ENCODE measurements at regions not wholly inside any gene's neighbourhood (a gene's known extent, or its start where the extent isn't known, plus 50 kb on each side); places are given as distances from the start of the nearest gene placed in this dataset.

DNA sequence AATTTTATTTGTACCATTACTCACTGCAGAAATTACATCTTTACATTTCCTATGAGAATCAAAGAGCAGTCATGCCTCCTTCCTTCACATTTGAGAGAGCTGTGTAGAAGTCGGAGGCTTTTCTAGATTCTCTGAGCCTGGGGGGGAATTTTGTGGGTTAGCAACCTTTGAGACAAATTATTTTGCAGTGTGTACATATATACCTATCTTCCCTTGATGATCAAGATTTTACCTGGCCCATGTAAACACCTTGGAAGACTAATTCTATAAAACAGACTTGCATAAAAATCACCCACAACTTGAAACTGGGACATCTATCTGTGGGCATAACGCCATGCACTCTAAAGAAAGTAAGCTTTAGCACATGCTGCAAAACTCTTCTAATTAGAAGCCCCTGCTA is 491.5 kb upstream of the MDFIC2 start:
- DNase-seq = no peak

GRCh38 chr3:70803319-70803718 is 490.9 kb upstream of the MDFIC2 start:
- DNase-seq = no peak

- no peak for DNase-seq
These were observed 488.5 kb upstream of the MDFIC2 start for GRCh38 chr3:70800951-70801350.

GRCh38 chr3:70789878-70790277 is 477.4 kb upstream of the MDFIC2 start:
- no peak for DNase-seq

- DNase-seq = no peak
These were observed 468.4 kb upstream of the MDFIC2 start for GRCh38 chr3:70780790-70781189.

- no peak for DNase-seq
These were observed 466.9 kb upstream of the MDFIC2 start for GRCh38 chr3:70779296-70779695.

DNA sequence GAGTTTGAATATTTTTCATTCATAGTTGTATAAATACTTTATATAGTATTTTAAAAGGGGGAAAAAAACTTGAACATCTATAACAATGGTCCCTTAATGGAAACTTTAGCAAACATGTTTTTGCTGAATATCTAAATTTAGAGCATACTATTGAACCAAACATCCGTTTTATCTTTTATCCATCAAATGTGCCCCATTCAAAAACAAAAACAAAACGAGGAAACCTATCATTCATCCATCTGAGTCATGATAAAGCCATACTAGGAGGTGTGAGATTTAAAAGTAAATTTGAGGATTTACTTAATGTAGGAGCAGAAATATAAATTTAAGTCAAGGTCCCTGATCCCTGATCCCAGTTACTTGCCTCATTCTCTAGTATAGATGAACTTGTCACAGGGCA is 463.6 kb upstream of the MDFIC2 start:
- no peak for DNase-seq

- no peak for DNase-seq
These were observed 462.8 kb upstream of the MDFIC2 start for GRCh38 chr3:70775257-70775656.

GRCh38 chr3:70774641-70775040 is 462.2 kb upstream of the MDFIC2 start:
- no peak for DNase-seq

DNA sequence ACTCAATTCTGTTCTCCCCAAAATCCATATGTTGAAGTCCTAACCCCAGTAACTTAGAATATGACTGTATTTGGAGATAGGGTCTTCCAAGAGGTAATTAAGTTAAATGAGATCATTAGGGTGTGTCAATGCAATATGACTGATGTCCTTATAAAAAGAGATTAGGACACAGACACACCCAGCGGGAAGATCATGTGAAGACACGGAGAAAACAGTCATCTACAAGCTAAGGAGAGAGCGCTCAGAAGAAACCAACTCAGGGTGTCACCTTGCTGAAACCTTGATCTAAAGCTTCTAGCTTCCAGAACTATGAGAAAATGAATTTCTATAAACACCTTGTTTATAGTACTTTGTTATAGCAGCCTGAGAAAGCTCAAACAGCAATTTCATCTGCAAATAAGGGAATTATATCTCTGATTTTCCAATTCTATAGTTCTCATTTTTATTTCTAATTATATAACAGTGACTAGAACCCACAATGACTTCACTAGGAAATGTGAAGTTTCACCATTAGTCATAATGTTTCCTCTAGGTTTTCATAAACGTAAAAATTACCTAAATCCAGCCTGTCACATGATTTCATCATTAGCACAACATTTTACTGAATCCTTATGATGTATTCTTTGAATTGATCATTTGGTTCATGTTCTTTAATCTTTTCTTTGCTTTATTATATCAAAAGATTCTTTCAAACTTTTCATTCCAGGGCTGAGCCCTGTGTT is 459.1 kb upstream of the MDFIC2 start:
- no peak for DNase-seq

DNA sequence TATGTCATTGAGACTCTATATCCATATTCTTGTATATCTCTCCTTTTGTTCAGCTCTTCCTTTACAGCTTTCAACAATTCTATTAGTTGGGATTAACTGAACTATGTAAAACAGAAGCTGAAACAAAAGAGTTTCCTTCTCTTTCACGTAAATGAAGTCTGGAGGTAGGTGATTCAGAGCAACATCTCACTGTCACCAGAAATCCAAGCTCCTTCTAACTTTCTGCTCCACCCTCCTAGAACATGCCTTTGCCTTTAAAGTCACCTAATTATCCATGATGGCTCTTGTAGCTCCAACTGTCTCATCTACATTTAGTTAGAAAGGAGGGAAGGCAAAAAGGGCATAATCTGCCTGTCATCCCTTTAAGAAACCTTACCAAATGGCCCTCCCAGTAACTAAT is 458.2 kb upstream of the MDFIC2 start:
- DNase-seq = no peak

DNA sequence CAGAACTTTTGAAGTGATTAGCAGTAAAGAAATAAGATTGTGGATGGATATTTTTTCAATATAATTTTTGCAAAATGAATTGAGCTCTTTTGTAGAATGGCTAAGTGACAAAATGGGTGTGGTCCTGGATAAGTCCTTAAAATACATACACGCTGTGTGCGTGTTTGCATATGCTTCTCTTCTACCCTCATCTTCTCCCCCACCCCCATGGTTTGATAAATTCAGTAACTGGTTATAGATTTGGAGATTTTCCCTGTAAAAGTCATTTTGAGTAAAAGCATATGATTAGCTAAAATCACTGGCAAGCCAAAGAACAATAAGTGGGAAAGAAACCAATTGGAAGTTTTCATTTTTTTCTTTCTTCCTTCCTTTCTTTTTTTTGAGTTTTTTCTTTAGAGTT is 453.9 kb upstream of the MDFIC2 start:
- no peak for DNase-seq

DNA sequence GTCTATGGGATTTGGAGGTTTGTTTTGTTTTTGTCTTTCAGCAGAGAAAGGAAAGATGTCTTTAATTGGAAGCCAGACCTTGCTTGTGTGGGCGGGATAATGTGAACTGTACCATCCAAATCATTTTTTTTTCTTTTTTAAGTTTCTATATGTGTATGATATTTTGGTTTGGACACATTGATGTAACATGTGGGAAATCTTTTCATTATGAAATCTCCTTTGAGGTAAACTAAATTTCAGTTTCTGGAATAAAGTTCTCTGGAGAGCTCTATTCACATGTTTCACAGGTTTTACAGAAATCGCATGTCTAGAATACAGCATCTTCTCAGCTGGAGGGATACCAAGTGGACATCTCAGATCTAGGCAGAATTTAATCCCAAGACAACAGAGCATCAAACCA is 451.5 kb upstream of the MDFIC2 start:
- no peak for DNase-seq

DNA sequence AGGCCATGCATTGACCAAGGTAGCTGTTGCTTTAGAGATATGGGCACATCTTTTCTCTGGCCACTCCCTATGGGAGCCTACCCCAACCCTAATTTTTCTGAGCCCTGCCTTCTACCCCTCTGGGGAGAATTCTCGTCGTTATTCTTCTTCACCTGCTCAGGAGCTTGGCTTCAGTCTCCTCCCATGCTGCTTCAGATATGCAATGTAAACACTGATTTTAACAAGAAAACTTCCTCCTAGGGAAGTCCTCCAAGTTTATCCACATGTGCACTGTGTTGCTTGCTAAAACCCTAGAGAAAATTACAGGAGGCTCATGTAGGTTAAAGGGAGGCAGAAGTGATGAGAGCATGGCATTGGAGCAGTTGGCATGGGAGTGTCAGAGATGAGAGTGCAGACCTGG is 445.2 kb upstream of the MDFIC2 start:
- DNase-seq = no peak

DNA sequence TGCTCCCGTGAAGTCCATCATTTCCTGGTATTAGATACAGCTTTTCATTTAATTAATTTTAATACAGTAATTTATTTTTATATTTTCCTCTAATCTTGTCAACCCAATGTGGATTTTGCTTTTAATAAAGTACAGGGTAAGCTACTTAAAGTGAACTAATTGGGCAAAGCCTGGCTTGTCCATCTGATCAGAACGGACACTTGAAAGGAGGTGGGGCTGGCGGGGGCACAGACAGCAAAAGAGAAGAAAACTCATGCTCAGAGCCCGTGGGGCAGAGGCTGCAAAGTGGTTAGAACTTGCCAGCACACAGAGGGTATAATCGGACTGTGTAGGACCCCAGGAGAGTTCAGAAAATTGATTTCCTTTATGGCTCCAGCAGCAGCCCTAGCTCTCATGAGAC is 443.1 kb upstream of the MDFIC2 start:
- no peak for DNase-seq

DNA sequence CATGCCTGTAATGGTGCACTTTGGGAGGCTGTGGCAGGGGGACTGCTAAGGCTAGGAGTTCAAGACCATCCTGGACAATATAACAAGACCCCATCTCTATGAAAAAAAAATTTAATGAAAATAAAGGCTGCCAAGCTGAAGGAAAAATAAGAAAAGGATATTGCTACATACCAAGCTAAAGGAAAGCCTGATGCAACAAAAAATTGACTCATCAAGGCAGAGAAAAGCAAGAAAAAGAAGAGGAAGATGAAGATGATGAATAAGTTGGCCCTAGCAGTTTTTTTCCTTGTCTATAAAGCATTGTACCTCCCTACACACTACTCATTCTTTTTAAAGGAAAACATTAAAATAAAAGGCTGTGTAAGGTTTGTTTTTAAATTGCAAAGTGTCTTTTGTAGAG is 441.9 kb upstream of the MDFIC2 start:
- DNase-seq = no peak

DNA sequence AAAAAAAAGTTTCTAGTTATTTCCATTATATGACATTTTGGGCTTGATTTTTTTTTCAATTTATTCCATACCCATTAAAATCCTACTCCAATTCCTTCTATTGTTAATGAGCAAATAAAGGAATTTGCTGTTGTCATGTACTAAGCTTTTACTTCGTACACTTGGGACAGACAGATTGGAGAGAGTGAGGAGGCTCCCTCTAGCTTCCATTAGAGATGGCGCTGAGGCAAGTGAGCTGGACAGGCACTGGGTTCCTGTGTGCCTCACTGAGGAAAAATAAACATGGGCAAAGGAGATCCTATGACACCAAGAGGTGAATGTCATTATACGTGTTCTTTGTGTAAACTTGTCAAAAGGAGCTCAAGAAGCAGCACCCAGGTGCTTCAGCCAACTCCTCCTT is 441.1 kb upstream of the MDFIC2 start:
- DNase-seq = no peak

DNA sequence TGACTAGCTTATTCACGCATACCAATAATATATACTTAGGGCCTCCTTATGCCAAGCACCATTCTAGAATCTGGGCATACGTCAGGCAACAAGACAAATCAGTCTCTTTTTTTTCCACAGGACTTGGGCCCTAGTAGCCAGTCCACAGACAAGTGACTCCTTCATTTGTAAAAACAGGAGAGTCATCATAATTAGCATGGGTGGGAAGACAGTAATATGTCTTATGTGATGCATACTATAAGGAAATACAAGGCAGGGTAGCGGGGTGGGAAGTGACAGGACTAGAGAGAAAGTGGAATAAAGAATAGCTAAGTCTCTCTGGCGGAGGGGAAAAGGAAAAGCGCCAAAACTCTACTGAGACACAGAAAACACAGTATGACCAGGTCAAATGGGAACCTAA is 439.6 kb upstream of the MDFIC2 start:
- DNase-seq = no peak

DNA sequence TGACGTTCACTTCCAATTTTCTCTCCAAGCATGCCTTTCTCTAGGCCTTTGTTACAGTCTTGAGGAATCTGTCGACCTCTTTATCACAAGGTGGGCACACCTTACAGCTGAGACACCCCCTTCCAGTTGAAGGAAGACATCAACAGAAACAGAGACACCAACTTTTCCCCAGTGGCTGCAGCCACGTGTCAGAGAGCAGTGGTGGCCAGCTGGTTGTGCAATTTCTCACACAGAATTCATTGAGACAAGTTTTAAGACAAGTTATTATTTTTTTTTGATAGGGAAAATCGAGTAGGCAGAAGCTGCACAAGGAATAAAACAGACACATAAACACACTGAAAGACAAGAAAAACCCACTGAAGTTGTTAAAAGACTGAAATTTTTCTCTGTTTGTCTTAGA is 436.7 kb upstream of the MDFIC2 start:
- no peak for DNase-seq

- no peak for DNase-seq
These were observed 436.2 kb upstream of the MDFIC2 start for GRCh38 chr3:70748593-70748992.

DNA sequence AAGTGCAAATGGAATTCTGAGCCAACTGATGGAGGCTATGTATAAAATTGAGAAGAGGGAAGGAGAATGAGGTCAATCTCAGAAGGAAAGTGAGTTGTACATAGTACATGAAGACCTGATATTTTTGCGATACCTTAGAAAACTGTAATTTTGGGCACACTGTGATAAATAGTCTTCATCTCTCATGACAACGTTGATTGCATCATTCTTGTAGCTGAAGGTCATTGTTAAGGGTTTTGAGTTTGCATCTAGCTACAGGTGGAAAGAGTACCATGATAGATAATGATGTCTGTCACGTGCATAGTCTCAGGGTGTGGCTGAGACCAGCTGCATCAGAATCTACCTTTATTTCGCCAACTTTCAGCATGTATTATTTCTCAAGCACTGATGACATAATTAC is 435.4 kb upstream of the MDFIC2 start:
- no peak for DNase-seq

DNA sequence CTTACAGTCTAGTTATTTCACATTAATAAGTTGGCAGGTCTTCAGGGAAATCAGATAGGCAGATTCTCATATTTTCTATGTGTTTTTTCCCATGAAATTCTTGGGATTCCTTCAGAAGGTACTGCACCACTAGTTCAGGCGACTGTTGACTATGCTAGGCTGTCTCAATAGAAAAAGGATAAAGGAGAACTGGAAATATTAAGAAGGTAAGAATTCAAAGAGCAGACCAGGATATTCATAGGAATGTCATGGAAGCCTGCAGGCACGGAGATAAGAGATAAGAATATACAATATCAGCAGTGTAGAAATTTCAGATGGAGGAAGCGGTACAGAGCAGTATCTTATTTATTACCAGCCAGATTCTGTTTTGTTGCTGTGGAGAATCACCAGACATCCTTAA is 432.1 kb upstream of the MDFIC2 start:
- DNase-seq = no peak

GRCh38 chr3:70743754-70744153 is 431.3 kb upstream of the MDFIC2 start:
- no peak for DNase-seq

DNA sequence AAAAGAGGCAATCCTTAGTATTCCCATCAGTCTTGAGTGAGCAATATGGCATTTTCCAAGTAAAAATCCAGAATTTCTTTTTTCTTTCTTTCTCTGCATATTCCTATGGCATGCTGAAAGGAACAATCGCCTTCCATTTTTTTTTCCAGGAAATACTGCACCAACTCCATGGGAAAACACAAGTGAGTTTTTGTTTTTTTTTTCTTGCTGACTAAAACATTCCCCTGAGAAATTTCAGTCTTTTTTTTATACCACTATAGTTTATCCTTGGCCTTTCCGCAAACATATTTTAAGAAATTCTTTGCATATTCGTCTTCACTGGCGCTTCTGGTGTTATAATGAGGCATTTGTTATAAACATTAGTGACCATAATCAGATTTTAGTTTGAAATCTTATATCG is 429.6 kb upstream of the MDFIC2 start:
- DNase-seq = no peak
